ENCODE measurements at regions not wholly inside any gene's neighbourhood (a gene's known extent, or its start where the extent isn't known, plus 50 kb on each side); places are given as distances from the start of the nearest gene placed in this dataset.
A peak's percentile ranks its signal among the peaks of the same experiment; 100 is the strongest.

DNA sequence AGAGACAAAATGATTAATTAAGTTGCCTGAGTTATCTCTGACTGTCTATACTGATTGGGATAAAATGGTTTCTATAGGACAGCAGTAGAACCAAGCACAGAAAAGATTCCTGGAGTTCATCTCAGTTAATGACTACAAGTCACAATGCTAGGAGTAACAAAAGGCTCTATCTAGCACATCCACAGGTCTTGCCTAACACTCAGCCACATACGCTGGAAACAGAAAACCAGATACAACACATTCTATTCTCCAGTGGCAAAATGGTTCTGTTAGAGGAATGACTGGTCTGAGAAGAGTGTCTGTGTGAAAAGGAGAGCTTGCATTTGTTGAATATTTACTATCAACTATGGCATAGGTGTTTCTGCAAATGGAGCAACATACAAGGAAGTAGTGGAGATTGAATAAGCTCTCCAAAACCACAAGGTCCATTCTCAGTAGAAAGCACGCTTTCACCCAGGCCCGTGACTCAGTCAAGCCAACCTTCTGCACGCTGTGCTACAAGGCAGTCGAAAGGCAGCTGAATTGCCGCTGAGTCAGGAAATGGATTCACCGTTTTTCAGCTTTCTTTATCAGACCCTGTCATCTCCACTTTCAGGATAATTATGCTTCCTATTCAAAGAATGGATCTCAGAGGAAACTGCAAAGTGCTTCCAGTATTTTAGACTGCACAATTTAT, 761.5 kb downstream of the EFNB2 start:
- peak; percentile 15; the same call in 1 of the 2 replicates for TF ChIP-seq GATA2 (IDR thresholded peaks at IDR 0.05; ENCODE audit: low read depth, low read length)
- no peak for TF ChIP-seq GATA3 (IDR thresholded peaks at IDR 0.05; ENCODE audit: low read depth, low read length)

Data from SH-SY5Y (cell line).